GM04504 (cell line): ENCODE measurements at regions not wholly inside any gene's neighbourhood (a gene's known extent, or its start where the extent isn't known, plus 50 kb on each side); places are given as distances from the start of the nearest gene placed in this dataset.
A peak's percentile ranks its signal among the peaks of the same experiment; 100 is the strongest.

Source experiments
- DNase-seq: peaks from one replicate; pipeline ENCODE4 v3.0.0-alpha.2; 2012; ENCODE audit warnings: low read depth

DNA sequence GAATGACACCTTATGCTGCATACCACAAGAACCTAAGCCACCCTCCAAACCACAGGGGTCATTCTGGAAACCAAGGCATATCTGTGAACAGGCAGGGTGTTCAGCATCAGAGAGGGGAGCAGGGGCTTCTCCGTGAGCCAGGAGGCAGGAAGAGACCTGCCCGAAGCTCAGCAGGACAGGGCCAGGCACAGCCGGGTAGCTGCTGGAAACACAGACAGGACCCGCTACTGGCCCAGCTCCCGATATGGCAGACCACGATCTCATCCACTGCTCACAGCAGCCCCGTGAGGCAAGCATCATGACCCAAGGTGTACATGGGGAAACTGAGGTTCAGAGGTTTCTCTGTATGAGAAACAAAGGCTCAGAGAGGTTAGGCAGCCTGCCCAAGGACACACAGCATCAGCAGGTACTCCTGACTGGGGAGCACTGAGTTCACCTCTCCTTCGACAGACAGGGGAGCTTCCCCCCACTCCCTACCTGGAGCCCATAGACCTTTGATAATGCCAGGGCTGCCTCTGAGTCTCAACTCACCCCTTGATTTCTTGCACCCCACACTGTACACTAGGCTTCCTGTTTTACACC, 317.7 kb downstream of the MATN1 start:
- no peak for DNase-seq

GRCh38 chr1:30405081-30405480, 318.3 kb downstream of the MATN1 start:
- DNase-seq: no peak

GRCh38 chr1:30404341-30404740, 319.0 kb downstream of the MATN1 start:
- DNase-seq: no peak

GRCh38 chr1:30403726-30404125, 319.7 kb downstream of the MATN1 start:
- DNase-seq: no peak

DNA sequence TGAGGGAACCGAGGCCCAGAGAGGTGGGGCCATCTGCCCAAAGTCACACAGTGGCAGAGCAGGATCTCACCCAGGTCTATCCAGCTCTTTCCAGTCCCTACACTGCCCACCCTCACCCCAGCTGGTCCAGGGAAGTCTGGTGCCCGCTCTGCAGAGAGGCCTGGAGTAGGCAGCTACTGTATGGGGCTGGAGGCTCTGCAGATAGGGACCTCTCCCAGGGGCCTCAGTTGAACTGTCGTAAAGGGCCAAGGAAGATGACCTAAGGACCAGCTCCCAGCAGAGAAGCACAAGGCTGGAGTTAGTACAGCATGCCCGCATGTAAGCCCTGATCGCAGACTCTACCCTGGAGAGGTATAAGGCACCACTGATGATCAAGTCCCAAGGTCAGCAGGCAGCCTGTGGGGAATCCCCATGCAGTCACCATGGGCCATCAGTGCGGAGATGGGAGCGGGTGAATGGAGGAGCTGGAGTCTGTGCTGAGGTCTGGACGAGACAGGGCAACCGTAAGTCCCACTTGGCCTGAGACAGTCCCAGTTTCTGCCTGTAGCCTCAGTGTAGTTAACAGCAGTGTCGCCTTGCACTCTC, 320.2 kb downstream of the MATN1 start:
- DNase-seq: no peak

GRCh38 chr1:30402031-30402430, 321.4 kb downstream of the MATN1 start:
- DNase-seq: no peak

DNA sequence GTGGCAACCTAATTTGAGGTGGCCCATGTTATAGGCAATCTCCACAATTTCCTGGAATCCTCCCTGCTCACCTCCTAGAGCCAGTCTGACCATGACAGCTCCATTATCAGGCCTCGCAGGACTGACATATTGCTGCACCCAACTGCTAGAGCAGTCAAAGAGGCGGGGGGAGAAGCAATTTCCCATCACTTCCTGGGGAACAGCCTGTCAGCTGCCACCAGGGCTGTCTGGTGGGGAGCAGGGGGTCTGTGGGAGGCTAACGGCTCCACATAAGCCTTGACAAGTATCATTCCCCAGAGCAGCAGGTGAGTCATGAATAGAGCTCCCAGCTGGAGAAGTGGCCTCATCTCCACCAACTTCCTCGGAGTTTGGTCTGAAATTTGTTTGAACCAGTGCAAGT, 322.9 kb downstream of the MATN1 start:
- no peak for DNase-seq

DNA sequence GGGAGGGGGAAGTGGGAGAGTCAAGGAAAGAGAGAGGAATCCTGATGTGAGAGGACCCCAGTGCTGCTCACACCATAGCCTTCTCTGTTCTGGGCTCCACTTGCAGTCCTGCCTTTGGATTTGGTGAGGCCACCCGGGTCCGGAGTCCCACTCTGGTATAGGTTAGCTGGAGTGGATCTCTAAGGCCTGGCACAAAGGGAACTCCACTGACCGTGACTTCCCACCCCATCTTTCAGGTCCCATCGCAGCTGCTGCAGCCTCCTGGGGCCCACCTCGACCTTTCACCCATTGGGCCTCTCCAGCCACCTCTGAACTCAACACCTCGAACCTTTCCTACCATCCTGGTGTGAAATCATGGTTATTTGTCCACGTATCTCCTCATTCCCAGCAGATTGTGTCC, 324.4 kb downstream of the MATN1 start:
- no peak for DNase-seq

DNA sequence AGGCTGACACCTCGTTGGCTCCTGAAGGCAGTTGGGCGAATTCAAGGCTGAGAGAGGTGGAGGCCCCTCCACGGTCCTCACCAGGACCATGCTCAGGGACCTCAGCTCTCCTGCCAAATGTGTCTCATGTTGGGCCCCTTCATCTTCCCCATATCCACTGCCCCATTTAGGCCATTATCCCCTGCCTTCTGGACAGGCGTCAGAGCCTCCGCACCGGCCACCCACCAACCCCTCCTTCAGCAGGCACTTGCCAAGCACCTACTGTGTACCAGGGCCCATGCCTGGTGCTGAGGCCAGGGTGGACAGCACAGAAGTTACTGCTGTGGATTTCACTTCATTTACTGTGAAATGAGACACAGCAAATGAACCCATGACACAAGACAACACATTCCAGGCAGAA, 325.8 kb downstream of the MATN1 start:
- DNase-seq: no peak

GRCh38 chr1:30395631-30396030, 327.8 kb downstream of the MATN1 start:
- no peak for DNase-seq

DNA sequence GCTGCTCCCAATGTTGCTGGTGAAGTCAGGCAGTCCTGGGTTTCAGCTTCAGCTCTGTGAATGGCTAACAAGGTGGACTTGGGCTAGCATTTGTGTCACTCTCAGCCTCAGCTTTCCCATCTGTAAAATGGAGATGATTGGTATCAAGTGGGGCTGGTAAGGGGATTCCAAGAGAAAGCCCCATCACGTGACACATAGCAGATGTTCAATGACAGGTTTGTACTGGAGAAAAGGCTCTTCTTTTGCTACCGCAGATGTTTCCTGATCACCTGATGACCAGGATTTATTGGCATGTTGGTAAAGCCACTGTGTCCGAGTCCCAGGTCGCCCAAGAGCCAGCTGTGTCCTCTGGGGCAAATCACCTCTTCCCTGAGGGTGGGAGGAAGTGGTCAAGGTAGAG, 335.0 kb downstream of the MATN1 start:
- no peak for DNase-seq

- no peak for DNase-seq
Observed at GRCh38 chr1:30386156-30386926, 337.0 kb downstream of the MATN1 start.

DNA sequence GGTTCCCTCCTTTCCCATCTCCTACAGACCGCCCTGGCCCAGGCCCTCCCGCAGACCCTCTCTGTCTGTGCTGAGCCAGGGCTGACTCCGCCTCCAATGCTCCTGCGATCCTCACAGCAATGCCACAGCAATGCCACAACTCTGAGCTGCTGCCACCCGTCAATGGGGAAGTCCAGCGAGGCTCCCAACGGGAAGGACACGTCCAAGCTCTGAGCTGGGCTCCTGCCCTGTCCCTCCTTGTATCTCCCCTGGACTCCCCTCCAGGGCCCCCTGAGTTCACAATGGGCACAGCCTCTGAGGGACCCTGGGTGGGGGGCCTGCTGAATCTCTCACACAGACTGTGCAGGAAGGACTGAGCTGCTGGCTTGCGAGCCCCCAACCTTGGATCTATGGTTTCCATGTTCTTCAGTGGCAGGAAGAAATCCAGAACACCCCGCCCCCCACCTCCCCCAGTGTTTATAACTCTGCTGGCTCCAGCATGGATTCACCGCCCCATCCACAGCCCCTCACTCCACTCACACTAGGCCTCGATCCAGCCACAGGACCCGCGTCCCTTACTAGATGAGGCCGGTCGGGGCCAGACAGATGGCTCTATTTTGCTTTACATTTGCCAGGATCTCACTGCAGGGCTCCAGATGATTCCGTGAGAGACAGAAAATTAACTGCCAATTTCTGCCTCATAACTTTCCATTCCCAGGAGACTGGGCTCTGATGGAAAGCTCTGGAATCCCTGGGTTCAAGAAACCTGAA, 338.0 kb downstream of the MATN1 start:
- no peak for DNase-seq

DNA sequence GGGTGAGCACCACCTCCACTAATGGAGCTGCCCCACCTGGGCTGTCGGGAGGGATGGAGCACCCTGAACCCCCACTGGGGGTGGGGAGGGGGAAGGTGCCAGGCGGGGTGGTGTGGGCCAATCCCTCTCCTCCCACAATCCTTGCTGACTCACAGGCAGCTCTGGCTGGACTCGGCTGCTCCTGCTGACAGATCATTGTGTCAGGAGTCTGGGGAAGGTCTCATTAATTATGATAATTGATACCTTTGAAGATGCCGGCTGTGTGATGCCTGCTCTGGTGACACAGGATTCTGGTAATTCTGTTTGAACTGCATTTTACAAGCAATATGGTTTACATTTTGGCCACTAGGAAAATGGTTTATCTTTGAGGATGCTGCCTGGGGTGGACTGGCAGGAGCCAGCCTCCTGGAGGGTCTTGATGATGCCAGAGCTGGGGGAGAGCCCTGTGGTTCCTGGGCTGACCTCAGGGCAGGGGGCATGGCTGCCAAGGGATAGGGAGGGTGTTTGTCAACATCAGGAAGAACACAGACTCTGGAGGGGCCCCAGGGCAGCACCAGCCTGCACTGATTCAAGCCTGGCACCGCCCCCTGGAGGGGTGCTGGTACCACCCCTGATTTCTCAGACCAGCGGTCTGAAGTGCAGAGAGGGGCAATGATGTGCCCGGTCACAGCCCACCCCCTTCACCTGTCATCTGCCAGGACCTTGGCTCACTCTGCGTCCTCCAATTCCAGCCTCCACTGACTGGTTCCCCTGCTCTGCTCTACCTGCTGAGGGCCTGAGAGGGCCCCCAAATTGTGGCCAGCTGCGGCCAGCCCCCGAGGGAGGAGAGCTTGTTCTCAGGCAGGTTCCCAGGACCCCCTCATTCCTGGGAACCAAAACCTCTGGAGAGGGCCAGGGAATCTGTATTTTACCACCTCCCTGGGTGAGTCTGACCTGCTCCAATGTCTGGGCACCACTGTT, 338.8 kb downstream of the MATN1 start:
- DNase-seq: no peak

DNA sequence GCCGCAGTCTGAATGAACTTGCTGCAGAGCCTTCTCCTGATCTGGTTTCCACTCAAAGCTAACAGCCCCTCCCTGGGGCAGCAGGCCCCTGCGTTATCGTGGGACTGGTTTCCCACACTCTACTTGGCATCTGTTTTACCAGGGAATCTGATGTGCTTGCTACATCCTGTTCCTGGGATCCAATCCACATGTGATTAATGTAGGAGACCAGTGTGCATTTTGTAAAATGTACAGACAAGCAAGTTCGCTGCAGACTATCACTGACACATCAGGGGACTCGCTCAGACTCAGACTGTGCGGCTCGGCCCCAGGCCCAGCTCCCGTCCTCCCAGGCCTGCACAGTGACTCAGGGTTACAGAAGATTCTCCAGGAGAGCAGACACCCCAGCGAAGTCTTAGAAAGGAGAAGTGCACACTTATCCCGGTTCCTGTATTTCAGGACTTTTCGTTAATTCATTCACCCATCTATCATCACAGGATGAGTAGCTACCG, 340.1 kb downstream of the MATN1 start:
- DNase-seq: no peak

- no peak for DNase-seq
Observed at GRCh38 chr1:30382496-30382895, 340.9 kb downstream of the MATN1 start.

GRCh38 chr1:30381671-30382365, 341.6 kb downstream of the MATN1 start:
- no peak for DNase-seq

DNA sequence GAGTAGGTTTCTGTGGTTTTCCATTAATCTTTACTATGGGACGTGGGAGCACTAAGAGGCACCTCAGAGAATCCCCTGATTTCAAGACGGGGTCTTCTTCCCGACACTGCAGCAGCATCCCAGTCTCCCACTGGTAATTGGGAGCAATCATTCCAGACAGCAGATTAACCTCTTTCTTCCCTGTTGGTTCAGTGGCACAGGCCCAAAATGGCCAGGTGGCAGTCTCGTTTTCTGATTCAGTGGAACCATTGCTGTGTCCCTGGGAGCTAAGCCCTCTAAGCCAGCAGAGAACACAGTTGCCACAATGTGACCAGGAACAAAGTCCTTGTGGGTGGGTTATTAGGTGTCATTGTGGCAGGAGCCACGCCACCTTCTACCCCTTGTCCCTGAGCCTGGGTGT, 342.1 kb downstream of the MATN1 start:
- no peak for DNase-seq

DNA sequence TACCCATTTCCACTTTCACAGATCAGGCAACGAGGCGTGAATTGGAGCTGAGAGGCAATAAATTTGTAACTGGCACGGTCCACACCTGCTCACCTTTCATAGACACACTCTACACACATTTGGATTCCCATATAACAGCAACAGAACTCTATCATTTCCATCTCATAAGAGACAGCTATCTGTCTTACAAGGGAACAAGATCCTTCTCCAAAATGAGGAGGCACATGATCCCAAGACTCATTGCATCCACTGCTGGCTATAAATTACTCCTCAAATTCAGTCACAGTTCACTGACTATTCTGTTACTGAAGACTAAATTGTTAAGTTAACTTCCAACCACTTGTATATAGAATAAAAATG, 342.8 kb downstream of the MATN1 start:
- no peak for DNase-seq

DNA sequence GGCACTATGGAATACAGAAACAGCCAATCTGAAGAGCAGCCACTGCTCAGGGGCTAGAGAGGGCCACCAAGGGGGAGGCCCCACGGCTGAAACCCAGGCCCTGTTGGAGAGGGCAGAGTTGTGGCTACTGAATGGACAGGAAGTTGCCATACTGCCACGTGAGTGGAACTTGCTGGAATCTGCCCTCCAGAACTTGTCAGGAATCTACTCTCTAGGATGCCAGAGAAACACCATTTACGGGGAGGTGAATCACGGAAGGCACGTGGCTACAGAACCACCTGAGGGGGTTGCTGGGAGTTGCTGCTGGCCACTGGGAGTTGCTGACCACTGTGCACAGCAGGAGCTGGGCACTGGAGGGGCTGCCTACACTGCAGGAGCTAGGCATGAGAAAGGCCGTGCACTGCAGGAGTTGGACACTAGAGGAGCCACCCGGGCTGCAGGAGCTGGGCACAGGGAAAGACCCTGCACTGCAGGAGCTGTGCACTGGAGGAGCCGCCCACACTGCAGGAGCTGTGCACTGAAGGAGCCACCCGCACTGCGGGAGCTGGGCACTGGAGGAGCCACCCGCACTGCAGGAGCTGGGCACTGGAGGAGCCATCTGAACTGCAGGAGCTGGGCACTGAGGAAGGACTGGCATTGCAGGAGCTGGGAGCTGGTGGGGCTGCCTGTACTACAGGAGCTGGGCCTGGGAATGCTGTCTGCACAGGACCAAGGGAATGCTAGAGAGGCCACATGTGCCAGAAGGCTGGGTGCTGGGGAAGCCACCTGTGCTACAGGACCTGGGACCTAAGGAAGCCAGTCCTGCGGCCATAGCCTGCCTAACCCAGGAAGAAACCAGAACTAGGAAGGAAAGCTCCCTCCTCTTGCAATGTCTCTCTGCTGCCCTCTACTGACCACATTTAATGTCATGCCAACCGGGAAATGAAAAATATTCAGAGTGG, 343.4 kb downstream of the MATN1 start:
- DNase-seq: peak; percentile 43
